Lower lobe of right lung (tissue), 2 donors: ENCODE measurements at regions not wholly inside any gene's neighbourhood (a gene's known extent, or its start where the extent isn't known, plus 50 kb on each side); places are given as distances from the start of the nearest gene placed in this dataset.

Experiments used
- ATAC-seq, 2 donors: fragments of 200-7000 bp; cut with Tn5 transposase; one replicate each; pipeline ENCODE4 v1.9.1; 2020 to 2022; ENCODE audit warnings: mild to moderate bottlenecking in 2 of 2, moderate library complexity in 2 of 2
- DNase-seq: peaks from one replicate; pipeline ENCODE4 v3.0.0-alpha.2; 2020
- H3K27ac ChIP-seq: fragments of 200-600 bp; one replicate; pipeline ENCODE4 v1.8.0; 2022
- H3K27me3 ChIP-seq: fragments of 200-600 bp; one replicate; pipeline ENCODE4 v1.8.0; 2022; ENCODE audit warnings: low read depth
- H3K36me3 ChIP-seq: fragments of 200-600 bp; one replicate; pipeline ENCODE4 v1.8.0; 2022; ENCODE audit warnings: mild to moderate bottlenecking
- H3K4me1 ChIP-seq: fragments of 200-600 bp; one replicate; pipeline ENCODE4 v1.8.0; 2022
- H3K4me3 ChIP-seq: fragments of 200-600 bp; one replicate; pipeline ENCODE4 v1.8.0; 2022; ENCODE audit warnings: mild to moderate bottlenecking
- H3K9me3 ChIP-seq: fragments of 200-600 bp; one replicate; pipeline ENCODE4 v1.8.0; 2022
- intact Hi-C: fragments of 100-400 bp; cut with DNase I; formaldehyde crosslinking; loops from one replicate; pipeline ENCODE4 v1.11.0; 2022
- TF ChIP-seq, protein P1 (sequence below): fragments of 200-600 bp; IDR thresholded peaks from one replicate; pipeline ENCODE4 v1.8.0; 2022; ENCODE audit warnings: antibody characterized with exemption, mild to moderate bottlenecking
- donor health status: DM: no; HTN: yes; CAD: no; lungs with severe emphysema.

DNA sequence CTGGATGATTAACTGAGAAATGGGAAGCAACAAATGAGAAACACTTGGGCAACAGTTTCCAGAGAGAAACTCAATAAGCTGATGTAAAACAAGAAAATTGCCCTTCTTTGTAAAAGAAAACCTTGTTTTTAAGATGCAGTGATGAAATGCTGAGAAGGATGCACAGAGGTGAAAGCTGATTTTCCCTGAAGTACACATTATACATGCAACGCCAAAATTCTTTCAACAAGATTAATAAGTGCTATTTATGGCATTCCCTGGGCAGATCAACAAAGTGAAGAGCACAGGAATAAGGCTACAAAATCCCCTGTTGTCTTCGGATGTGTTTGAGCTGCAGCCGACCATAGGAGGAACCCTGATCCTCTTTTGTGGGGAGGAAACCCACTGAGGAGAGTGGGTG, 208.0 kb upstream of the ANKH start:
- Histone ChIP-seq H3K9me3 (no peaks in the 10 kb centered on the region), H3K36me3 (no peaks in the 10 kb centered on the region), H3K27ac (no peak overlapping the region), H3K4me3 (no peak overlapping the region), H3K27me3 (no peaks in the 10 kb centered on the region), H3K4me1 (no peaks in the 10 kb centered on the region)
- DNase-seq (no peak), ATAC-seq (no peak)
- intact Hi-C loops: no loop called here
- TF ChIP-seq, protein P1, sequence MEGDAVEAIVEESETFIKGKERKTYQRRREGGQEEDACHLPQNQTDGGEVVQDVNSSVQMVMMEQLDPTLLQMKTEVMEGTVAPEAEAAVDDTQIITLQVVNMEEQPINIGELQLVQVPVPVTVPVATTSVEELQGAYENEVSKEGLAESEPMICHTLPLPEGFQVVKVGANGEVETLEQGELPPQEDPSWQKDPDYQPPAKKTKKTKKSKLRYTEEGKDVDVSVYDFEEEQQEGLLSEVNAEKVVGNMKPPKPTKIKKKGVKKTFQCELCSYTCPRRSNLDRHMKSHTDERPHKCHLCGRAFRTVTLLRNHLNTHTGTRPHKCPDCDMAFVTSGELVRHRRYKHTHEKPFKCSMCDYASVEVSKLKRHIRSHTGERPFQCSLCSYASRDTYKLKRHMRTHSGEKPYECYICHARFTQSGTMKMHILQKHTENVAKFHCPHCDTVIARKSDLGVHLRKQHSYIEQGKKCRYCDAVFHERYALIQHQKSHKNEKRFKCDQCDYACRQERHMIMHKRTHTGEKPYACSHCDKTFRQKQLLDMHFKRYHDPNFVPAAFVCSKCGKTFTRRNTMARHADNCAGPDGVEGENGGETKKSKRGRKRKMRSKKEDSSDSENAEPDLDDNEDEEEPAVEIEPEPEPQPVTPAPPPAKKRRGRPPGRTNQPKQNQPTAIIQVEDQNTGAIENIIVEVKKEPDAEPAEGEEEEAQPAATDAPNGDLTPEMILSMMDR: no peak

DNA sequence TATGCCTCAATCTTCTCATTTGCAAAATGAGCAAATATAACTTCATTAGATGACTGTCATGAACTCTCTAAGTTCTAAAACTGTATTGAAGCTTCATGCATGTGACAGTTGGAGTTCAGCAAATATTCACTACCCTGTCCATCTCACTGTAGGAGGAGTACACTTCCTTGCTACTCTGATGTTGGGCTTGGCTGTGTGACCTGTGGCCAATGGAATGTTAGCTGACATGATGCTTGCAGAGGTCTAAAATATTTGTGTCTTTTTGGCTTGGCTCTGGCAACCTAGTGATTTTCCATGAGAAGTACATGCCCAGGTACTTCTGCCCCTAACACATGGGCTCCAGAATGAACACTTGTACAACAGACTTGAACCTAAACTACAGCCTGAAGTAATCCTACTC, 203.1 kb upstream of the ANKH start:
- ATAC-seq (no peak), DNase-seq (no peak)
- TF ChIP-seq, protein P1: no peak
- Histone ChIP-seq H3K9me3 (no peaks in the 10 kb centered on the region), H3K27ac (no peak overlapping the region), H3K4me1 (no peaks in the 10 kb centered on the region), H3K27me3 (no peaks in the 10 kb centered on the region), H3K4me3 (no peak overlapping the region), H3K36me3 (no peaks in the 10 kb centered on the region)
- intact Hi-C loops: no loop called here

DNA sequence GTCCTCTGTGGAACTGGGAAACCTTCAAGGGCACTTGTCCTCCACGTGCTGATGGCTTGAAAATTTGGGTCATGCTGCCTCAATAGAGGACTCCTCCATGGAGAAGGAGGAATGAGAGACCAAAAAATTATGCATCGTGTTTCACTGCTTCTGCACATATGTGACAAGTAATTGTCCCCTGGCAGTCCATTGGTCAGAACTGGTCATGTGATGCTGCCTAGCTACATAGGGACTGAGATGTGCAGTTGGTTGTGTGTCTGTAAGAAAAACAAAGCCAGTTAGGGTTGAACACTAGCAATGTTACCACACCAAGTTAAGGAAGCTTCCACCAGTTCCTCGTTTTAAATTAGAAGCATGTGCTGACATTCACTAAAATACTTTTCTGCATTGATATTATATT, 201.9 kb upstream of the ANKH start:
- ATAC-seq (no peak), DNase-seq (no peak)
- TF ChIP-seq, protein P1: no peak
- intact Hi-C loops: no loop called here
- no peak overlapping the region for H3K27ac ChIP-seq
- H3K36me3 ChIP-seq: no peaks in the 10 kb centered on the region
- H3K9me3 ChIP-seq: no peaks in the 10 kb centered on the region
- H3K4me3 ChIP-seq: no peak overlapping the region
- no peaks in the 10 kb centered on the region for H3K4me1 ChIP-seq
- no peaks in the 10 kb centered on the region for H3K27me3 ChIP-seq

DNA sequence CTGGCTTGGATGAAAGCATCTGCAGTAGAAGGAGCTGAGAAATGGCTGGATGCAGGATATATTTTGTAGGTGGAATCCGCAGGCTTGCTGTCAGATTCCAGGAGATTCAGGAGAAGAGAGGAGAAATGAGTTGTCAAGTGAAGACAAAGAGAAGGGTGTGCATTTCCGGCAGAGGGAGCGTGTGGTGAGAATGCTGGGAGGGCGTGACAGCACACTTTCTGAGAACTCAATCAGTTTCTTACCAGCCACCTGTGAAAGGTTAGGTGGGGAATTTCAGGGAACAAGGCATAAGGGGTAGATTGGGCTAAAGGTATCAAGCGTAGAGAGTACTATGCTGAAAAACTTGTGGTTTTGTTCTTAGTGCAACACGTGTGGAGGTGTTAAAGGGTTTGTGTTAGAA, 199.3 kb upstream of the ANKH start:
- H3K27me3 ChIP-seq: no peaks in the 10 kb centered on the region
- H3K4me3 ChIP-seq: no peak overlapping the region
- ATAC-seq (no peak), DNase-seq (no peak)
- no peaks in the 10 kb centered on the region for H3K4me1 ChIP-seq
- H3K9me3 ChIP-seq: no peaks in the 10 kb centered on the region
- H3K36me3 ChIP-seq: no peaks in the 10 kb centered on the region
- intact Hi-C loops: no loop called here
- no peak overlapping the region for H3K27ac ChIP-seq
- TF ChIP-seq, protein P1: no peak

DNA sequence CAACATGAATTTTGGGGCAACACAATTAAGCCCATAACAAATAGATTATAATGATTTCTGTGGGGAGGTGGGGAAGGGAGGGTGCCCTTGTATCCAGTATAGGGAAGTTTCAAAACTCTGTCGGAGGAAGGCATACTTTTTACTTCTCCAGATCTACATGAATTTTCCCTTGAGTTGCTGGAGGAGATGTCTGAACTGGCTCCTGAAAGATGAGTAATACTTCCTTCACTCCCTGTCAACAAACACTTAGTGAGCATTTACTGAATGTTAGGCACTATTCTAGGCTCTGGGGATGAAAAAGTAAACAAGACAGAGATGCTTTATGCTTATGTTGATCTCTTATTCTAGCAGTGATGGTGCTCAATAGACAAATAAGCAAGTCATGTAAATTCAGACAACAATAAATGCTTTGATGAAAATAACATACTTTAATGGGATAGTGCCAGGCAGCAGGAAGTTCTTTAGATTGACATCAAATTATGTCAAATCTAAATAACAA, 197.9 kb upstream of the ANKH start:
- no peak for DNase-seq
- TF ChIP-seq, protein P1: no peak
- no peak overlapping the region for H3K4me3 ChIP-seq
- ATAC-seq: no peak
- H3K9me3 ChIP-seq: no peaks in the 10 kb centered on the region
- H3K27ac ChIP-seq: no peak overlapping the region
- no peaks in the 10 kb centered on the region for H3K36me3 ChIP-seq
- H3K4me1 ChIP-seq: no peaks in the 10 kb centered on the region
- intact Hi-C loops: no loop called here
- H3K27me3 ChIP-seq: no peaks in the 10 kb centered on the region

DNA sequence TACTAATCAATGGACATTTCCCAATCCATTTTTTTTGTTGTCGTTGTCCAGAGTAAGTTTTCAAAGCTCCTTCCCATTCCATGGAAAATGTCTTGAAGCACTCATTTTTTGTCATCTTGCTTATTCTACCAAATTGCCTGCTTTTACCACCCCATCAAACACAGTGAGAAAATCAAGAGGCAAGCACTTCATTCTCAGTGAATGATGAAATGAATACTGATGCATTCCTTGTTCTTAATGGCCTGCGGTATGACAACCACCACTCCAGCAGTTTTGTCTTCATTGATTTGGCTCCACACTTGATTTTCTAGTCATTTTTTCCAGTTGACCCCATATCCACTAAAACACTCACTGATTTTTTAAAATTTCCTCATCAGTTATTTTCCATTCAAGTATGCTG, 193.5 kb upstream of the ANKH start:
- ATAC-seq: no peak
- TF ChIP-seq, protein P1: no peak
- Histone ChIP-seq H3K27ac (no peak overlapping the region), H3K4me1 (no peaks in the 10 kb centered on the region), H3K4me3 (no peak overlapping the region), H3K36me3 (no peaks in the 10 kb centered on the region), H3K9me3 (no peaks in the 10 kb centered on the region), H3K27me3 (no peaks in the 10 kb centered on the region)
- no peak for DNase-seq
- intact Hi-C loops: no loop called here
